NCI-H226 (cell line): ENCODE measurements at regions not wholly inside any gene's neighbourhood (a gene's known extent, or its start where the extent isn't known, plus 50 kb on each side); places are given as distances from the start of the nearest gene placed in this dataset.

ENCODE experiments used
- DNase-seq: peaks from one replicate; pipeline ENCODE4 v3.0.0-alpha.2; 2015

- DNase-seq, result no peak
These were observed 182.6 kb downstream of the TGFB2 start for GRCh38 chr1:218527737-218528136.

DNA sequence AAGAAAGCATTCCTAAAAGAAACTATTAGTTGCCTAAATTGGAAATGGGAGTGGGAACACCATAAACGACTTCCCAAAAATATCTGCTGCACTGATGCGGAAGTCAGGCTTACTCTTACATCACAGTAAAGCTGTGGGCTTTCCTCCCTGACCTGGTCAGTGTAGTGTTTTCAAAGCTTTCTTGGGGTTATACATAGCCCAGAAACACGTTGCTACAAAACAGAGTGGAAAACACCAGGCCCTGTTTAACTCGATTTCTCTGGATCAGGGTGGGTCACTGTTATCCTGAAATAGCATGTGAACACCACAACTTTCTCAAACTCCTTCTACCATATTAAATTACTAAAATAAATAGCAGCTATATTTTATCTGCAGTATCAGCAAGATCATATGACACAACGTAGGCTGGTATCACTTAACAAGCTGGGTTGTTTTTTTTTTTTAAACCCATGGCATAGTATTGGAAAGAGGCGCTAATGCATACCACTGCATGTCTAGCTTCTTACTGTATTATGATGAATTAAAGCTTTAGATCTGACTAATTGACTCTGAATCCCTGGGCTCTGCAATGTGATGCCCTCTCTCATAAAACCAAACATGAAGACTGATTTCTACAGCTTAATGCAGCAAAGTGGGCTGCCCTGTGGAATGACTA is 184.6 kb downstream of the TGFB2 start:
- no peak for DNase-seq

GRCh38 chr1:218531936-218532335 is 186.8 kb downstream of the TGFB2 start:
- DNase-seq, result no peak

DNA sequence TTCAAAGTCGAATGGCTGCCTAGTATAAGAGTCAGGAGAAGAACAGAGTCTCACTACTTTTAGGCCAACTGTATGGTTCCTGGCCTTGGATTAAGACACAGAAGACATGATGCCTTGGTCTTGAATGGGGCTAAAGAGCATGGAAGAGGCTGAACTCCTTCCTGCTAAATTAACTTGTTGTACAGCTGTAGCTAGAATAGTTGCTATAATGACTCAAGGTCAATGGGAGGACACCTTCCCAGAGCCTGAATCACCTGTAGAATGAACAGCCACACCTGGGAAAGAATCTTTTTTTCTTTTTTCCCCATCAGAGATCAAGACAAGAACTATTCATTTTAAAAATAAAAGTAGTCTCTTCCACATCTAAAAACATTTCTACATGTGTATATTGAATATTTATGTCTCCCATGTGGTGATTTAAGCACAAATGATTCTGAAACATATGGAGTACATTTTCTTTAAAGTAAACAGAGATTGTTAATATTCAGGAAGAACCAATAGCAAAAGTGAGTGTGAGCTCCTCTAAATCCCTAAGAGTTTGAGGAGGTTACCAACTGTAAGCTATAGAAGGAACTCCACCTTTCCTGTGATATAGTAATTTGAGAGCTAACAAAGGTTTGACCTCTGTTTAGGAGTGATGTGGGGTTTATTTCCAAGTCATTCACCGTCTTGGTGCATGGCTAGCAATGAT is 191.3 kb downstream of the TGFB2 start:
- DNase-seq, result no peak

GRCh38 chr1:218537122-218537913 is 192.2 kb downstream of the TGFB2 start:
- no peak for DNase-seq

DNA sequence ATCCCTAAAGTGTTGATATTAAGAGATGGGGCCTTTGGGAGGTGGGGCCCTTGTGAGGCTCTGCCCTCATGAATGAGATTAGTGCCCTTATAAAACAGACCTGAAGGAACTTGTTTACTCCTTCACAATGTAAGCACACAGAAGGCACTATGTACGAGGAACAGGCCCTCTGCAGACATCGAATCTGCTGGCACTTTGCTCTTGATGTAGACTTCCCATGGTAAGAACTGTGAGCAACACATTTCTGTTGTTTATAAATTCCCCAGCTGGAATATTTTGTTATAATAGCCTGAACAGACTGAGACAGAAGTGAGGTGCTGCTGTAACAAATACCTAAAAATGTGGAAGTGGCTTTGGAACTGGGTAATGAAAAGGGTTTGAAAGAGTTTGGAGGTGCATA is 193.2 kb downstream of the TGFB2 start:
- DNase-seq, result no peak

GRCh38 chr1:218546314-218546713 is 201.2 kb downstream of the TGFB2 start:
- no peak for DNase-seq

DNA sequence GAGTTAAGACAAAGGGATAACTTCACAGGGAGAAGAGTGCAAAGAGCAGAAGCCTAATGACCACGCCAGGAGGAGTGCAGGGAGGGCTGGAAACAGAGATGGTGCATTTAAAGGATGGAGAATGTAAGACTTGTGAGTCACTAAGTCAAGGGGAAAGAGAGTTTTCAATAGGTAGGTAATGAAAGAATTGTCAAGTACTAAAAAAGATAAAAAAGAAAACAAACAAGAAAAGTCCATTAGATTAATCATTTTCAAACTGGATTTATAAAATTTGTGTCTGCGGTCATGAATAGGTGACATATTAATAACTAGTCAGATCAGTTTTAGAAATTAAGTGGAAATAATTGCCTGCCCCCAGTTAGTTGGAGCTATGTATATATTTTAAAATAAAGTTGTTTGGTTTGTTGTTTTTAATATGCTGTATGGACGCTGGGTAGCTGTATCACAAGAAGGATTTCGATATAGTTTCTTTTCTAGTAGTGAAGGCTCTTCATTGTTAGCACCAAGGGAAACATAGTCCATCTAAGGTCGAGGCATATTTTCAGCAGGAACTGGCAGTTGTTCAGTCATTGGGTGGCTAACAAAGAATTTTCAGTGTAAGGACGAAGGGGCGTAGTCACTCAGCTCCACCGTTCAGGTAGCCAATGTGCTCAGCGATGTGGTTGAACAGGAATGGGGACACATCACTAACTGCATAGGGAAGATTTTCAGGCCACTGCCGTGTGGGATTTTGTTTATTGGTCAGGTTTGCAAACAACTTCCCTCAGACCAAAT is 203.0 kb downstream of the TGFB2 start:
- no peak for DNase-seq

GRCh38 chr1:218548764-218549163 is 203.6 kb downstream of the TGFB2 start:
- DNase-seq, result no peak

GRCh38 chr1:218553197-218553596 is 208.1 kb downstream of the TGFB2 start:
- DNase-seq, result no peak

DNA sequence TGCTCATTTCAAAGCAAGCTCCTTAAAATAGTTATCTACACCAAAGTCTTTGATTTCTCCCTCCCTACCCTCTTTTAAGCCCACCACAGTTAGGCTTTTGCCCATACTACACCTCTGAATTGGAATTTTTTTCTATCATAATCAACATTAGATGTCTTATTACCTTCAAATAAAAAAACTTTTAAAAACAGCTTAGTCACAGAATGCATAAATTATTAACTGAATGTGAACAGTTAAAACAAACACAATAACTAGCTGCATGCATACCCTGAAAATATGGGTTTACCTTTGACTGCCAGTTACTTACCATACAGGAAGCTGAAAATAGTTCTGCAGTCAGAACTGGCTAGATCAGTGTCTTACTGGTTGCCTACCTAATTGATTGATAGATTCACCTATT is 210.9 kb downstream of the TGFB2 start:
- no peak for DNase-seq

GRCh38 chr1:218557731-218558130 is 212.6 kb downstream of the TGFB2 start:
- DNase-seq, result no peak

- no peak for DNase-seq
These were observed 213.2 kb downstream of the TGFB2 start for GRCh38 chr1:218558271-218558810.

DNA sequence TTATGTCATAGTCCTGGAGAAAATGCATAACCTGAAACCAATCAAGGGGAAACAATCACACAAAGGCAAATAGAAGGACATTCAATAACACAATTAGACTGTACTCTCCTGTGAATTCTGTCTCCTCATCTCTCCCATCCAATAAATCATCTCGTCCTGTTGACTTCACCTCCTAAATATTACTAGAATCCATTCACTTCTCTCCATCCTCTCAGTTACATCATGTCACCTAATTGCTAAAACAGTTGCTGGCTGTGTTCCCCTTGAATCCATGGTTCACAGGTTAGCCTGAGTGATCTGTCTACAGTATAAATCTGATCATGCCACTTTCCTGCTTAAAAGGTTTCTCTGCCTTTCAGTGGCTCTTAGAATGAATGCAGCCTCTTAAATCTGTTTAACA is 220.2 kb downstream of the TGFB2 start:
- DNase-seq, result no peak

DNA sequence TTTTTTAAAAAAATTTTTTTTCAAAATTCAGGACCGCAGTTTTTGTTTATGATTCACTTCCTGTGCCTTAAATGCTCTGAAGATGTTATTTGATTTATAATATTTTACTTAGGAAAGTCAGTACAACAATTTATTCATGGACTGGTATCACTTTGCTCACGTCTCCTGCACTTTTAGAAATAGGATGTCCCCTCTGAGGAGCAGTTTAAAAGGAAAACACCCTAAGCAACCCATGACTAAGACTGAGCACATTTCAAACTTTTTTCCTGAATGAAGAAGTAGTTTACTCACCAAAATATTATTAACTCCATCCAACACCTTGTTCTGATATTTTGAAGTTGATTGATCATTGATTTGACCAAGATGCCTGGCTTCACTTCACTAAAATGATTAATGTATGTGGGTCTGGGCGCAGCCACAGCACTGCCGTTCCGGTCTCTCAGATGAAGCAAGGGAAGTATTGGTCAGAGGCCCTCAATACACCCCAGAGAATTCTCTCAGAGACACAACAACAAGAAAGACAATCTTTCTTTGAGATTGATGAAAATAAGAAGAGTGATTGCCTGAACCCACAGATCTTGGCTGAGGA is 223.9 kb downstream of the TGFB2 start:
- DNase-seq, result no peak

- no peak for DNase-seq
These were observed 225.3 kb downstream of the TGFB2 start for GRCh38 chr1:218570456-218570855.

GRCh38 chr1:218571491-218571890 is 226.4 kb downstream of the TGFB2 start:
- no peak for DNase-seq

DNA sequence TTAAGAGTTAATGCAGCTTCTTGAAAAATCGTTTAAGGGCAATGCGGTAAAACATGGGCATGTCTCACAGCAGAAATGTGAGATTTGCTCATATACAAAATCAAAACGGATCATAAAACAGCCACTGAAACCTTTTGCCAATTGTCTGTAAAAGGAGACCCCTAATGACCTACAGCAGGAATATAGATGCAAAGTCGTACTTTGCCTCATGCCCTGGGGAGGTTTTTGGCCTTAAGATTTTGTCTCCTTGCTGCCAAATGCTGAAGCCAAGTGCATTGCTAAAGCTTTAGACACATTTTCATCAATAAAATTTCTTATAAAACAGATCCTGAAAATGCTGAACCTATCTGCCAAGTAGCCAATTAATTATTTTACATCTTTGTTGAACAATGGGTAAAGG is 226.9 kb downstream of the TGFB2 start:
- no peak for DNase-seq

- DNase-seq, result no peak
These were observed 228.8 kb downstream of the TGFB2 start for GRCh38 chr1:218573925-218574324.

DNA sequence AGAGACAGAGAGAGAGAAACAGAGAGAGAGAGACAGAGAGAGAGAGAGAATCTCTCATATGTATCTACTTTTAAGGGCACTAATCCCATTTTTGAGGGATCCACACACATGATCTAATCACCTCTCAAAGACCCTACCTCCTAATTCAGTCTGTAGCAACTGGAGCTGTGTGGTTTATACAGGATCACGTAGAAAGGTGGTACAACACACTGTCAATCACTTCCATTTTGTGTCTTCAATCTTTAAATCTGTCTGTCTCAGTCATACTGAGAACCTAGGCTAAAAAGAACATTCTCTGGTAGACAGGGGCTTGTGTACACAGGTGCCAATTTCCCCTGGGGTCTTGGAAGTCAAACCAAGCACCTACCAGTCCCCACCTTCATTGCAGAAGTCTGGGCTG is 229.9 kb downstream of the TGFB2 start:
- no peak for DNase-seq

GRCh38 chr1:218575856-218576255 is 230.7 kb downstream of the TGFB2 start:
- DNase-seq, result no peak

- DNase-seq, result no peak
These were observed 237.5 kb downstream of the TGFB2 start for GRCh38 chr1:218582646-218583045.
